HL-60 (cell line): ENCODE measurements at regions not wholly inside any gene's neighbourhood (a gene's known extent, or its start where the extent isn't known, plus 50 kb on each side); places are given as distances from the start of the nearest gene placed in this dataset.
"Not testable (repeated sequence)": the region's sequence is repeated elsewhere in the genome, so short reads cannot be mapped to it uniquely, and the experiment has no call there.

ENCODE experiments used
- DNase-seq, 2 experiments: peaks; one replicate each; pipeline ENCODE4 v3.0.0-alpha.2; 2010 to 2020; ENCODE audit warnings: low read depth in 1 of 2, low spot score in 1 of 2
- H3K27ac ChIP-seq: fragments of 250-450 bp; sonication (Bioruptor Pico); replicated peaks from 2 replicates; pipeline ENCODE4 v1.5.1; 2020; ENCODE audit warnings: mild to moderate bottlenecking, moderate library complexity
- H3K27me3 ChIP-seq: fragments of 250-450 bp; sonication (Bioruptor Pico); 2 replicates; pipeline ENCODE4 v1.5.1; 2021; ENCODE audit warnings: mild to moderate bottlenecking, moderate library complexity; ENCODE audit not compliant: insufficient read depth, poor library complexity, severe bottlenecking
- H3K4me3 ChIP-seq: replicated peaks from 2 replicates; pipeline ENCODE4 v1.5.1; 2011; ENCODE audit warnings: mild to moderate bottlenecking, control low read depth, low read length; ENCODE audit not compliant: insufficient read depth
- GABPA ChIP-seq: IDR thresholded peaks from 2 replicates; pipeline ENCODE4 v1.6.1; 2012; ENCODE audit warnings: low read depth
- POLR2AphosphoS5 ChIP-seq: IDR thresholded peaks from 2 replicates; pipeline ENCODE4 v1.6.1; 2012; ENCODE audit warnings: low read depth
- REST ChIP-seq: IDR thresholded peaks from 2 replicates; pipeline ENCODE4 v1.6.1; 2012; ENCODE audit warnings: low read depth; ENCODE audit not compliant: insufficient replicate concordance
- SPI1 ChIP-seq: IDR thresholded peaks from 2 replicates; pipeline ENCODE4 v1.6.1; 2012; ENCODE audit warnings: low read depth, mild to moderate bottlenecking, borderline replicate concordance
- TF ChIP-seq, protein P1 (sequence below): IDR thresholded peaks from one replicate; pipeline ENCODE4 v1.5.1; 2011; ENCODE audit warnings: low read length, control low read depth, inconsistent platforms; ENCODE audit not compliant: insufficient read depth

DNA sequence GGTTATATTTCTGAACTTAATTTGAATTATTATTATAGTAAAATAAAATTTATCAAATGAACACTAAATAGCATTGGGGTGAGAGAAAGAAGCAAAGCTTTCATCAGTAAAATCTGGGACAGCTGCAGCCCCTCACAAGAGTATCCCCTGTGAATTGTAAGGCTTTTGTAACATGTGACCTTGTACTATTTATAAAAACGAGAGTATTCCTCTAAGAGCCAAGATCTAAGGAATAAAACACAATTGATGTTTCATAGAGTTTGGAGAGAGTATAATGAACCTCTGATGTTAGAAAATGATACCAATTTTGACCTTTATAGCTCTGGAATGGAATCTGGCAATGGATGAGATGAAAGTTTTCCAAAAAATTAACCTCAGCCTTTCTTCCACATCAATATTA lies 617.2 kb upstream of the ID4 start:
- no peak overlapping the region for H3K4me3 ChIP-seq
- no peak overlapping the region for H3K27ac ChIP-seq
- TF ChIP-seq SPI1 = no peak
- TF ChIP-seq, protein P1, sequence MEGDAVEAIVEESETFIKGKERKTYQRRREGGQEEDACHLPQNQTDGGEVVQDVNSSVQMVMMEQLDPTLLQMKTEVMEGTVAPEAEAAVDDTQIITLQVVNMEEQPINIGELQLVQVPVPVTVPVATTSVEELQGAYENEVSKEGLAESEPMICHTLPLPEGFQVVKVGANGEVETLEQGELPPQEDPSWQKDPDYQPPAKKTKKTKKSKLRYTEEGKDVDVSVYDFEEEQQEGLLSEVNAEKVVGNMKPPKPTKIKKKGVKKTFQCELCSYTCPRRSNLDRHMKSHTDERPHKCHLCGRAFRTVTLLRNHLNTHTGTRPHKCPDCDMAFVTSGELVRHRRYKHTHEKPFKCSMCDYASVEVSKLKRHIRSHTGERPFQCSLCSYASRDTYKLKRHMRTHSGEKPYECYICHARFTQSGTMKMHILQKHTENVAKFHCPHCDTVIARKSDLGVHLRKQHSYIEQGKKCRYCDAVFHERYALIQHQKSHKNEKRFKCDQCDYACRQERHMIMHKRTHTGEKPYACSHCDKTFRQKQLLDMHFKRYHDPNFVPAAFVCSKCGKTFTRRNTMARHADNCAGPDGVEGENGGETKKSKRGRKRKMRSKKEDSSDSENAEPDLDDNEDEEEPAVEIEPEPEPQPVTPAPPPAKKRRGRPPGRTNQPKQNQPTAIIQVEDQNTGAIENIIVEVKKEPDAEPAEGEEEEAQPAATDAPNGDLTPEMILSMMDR = no peak
- no peak for TF ChIP-seq GABPA
- no peak for TF ChIP-seq POLR2AphosphoS5
- TF ChIP-seq REST = no peak

GRCh38 chr6:19231878-19232561 lies 605.1 kb upstream of the ID4 start:
- DNase-seq = no peak
- TF ChIP-seq SPI1 (no peak), GABPA (no peak), POLR2AphosphoS5 (no peak), REST (no peak)
- TF ChIP-seq, protein P1 = no peak
- H3K27ac ChIP-seq = no peak overlapping the region

More for the DNA sequence above, 617.2 kb upstream of the ID4 start:
- DNase-seq = no peak
- H3K27me3 ChIP-seq = no peaks in the 10 kb centered on the region

DNA sequence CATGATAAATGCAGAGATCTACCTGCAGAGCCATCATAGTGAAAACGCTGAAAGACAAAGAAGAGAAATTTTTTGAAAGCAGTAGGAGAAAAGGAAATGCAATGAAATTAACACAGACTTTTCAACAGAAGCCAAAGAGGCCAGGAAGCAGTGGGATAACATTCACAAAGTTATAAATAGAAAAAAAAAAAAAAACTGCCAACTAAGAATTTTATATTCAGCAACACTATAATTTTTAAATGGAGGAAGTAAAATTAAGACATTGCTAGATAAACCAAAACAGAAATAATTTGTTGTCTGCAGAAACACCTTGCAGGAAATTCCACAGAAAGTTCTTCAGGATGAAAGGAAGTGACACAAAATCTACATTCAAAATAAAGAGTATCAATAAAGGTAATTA lies 591.5 kb upstream of the ID4 start:
- no peak overlapping the region for H3K27ac ChIP-seq
- DNase-seq = no peak
- no peaks in the 10 kb centered on the region for H3K27me3 ChIP-seq
- no peak overlapping the region for H3K4me3 ChIP-seq
- TF ChIP-seq, protein P1 = no peak
- no peak for TF ChIP-seq GABPA
- no peak for TF ChIP-seq REST
- no peak for TF ChIP-seq POLR2AphosphoS5
- no peak for TF ChIP-seq SPI1

More at GRCh38 chr6:19231878-19232561, 605.1 kb upstream of the ID4 start:
- Histone ChIP-seq H3K27me3 (no peaks in the 10 kb centered on the region), H3K4me3 (no peak overlapping the region)

DNA sequence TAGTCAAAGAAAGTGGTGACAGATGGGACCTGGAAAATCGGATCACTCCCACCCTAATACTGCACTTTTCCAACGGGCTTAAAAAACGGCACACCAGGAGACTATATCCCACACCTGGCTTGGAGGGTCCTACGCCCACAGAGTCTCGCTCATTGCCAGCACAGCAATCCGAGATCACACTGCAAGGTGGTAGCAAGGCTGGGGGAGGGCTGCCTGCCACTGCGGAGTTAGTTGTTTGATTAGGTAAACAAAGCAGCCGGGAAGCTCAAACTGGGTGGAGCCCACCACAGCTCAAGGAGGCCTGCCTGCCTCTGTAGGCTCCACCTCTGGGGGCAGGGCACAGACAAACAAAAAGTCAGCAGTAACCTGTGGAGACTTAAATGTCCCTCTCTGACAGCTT lies 590.0 kb upstream of the ID4 start:
- not testable (repeated sequence) for H3K4me3 ChIP-seq, H3K27me3 ChIP-seq, DNase-seq, H3K27ac ChIP-seq

DNA sequence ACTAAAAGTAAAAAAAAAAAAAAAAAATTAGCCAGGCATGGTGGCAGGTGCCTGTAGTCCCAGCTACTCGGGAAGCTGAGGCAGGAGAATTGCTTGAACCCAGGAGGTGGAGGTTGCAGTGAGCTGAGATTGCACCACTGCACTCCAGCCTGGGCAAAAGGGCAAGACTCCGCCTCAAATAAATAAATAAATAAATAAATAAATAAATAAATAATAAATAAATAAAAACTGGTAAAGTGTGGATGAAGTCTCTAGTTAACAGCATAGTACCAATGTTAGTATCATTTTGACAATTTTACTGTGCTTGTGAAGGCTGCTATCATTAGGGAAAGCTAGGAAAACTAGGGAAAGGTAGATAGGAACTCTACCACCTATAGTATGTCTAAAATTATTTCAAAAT lies 581.0 kb upstream of the ID4 start:
- DNase-seq, H3K27me3 ChIP-seq, H3K27ac ChIP-seq, H3K4me3 ChIP-seq: not testable (repeated sequence)
